Activated CD8-positive, alpha-beta memory T cell treated with anti-CD3 and anti-CD28 coated beads, Interleukin-2, amount 50 U/mL, for 24 hours (primary cell): ENCODE measurements at regions not wholly inside any gene's neighbourhood (a gene's known extent, or its start where the extent isn't known, plus 50 kb on each side); places are given as distances from the start of the nearest gene placed in this dataset.
"Not testable (repeated sequence)": the region's sequence is repeated elsewhere in the genome, so short reads cannot be mapped to it uniquely, and the experiment has no call there.

Source experiments
- DNase-seq: peaks from one replicate; pipeline ENCODE4 v3.0.0-alpha.2; 2020; ENCODE audit errors: extremely low read depth

DNA sequence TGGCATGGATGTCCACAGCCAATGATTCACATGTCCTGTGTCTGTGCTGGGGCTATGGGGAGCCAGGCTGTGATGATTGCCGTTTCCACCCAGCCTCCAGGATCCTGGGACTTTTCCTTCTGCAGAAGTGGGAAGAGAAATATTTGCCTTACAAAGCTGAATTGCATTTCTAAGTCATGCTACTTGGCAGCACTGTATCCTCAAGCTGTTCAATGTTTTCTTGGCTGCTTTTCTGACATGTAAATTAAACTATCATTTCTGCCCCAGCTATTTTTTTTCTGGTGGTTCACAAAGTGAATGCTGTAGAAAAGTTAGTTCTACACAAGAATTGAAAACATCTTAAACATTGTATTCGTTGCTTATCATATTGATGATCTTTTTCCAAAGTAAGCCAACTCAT, 51.9 kb upstream of the TCERG1L start:
- DNase-seq = no peak

GRCh38 chr10:131371571-131371970, 60.0 kb upstream of the TCERG1L start:
- no peak for DNase-seq

DNA sequence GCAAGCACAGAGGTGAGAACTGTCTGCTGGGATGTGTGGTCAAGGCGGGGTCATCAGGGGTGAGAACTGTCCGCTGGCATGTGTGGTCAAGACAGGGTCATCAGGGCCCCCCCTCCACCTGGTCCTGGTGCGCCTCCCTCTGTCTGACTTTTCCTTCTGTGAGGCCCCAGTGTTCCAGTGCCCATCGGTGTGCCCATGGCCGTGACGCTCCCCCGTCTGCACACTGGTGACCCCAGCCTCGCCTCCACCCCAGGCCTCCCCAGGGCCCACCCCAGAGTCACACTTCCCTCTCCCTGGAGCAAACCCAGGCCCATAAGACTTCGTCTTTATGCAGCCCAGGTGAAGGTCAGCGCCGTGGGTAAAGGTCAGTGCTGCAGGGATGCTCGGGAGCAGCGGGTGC, 70.1 kb upstream of the TCERG1L start:
- no peak for DNase-seq

- DNase-seq = not testable (repeated sequence)
Observed at GRCh38 chr10:131385161-131385872, 73.8 kb upstream of the TCERG1L start.

GRCh38 chr10:131387018-131387529, 75.6 kb upstream of the TCERG1L start:
- no peak for DNase-seq

GRCh38 chr10:131391936-131392335, 80.4 kb upstream of the TCERG1L start:
- no peak for DNase-seq

DNA sequence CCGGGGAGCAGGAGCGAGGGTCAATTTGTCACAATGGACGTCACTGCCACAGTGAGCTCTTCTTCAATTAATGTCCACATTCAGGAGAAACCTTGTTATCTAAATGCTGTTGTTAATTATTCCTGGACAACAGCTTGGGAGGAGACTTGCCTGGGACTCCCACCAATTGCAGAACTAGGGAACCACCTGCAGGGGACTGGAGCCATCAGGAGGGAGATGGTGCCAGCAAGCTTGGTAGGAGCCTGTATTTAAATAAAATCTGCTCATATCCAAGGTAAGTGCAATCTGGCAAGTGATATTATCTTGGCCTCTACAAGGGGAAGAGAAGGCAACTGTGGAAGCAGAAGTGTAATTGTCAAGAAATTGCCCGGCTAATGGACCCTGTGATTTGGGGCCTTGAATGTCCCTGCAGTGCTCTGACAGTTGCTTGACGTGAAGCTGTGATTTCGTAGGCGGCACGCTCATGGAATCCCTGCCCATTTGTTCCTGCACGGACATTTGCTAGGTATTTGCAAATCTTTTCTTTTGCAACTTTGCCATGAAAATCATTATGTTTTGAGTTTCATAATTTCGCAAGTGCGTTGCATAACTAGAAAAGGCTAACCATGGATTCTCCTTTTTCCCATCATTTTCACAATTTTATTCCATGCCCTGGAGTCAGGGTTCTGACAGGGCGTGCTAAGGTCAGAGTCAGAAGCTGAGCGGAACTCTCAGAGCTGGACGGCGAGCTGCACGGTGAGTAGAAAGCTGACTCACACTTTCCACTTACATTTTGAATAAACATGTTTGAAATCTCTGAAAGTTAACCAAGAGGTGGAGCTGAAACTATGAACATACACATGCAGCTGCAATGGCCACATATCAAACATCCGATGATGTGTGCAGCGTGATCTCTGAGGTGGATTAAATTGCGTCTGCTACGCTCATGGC, 84.9 kb upstream of the TCERG1L start:
- DNase-seq = no peak

GRCh38 chr10:131398166-131398565, 86.6 kb upstream of the TCERG1L start:
- DNase-seq = no peak

GRCh38 chr10:131399981-131400380, 88.5 kb upstream of the TCERG1L start:
- DNase-seq = no peak

DNA sequence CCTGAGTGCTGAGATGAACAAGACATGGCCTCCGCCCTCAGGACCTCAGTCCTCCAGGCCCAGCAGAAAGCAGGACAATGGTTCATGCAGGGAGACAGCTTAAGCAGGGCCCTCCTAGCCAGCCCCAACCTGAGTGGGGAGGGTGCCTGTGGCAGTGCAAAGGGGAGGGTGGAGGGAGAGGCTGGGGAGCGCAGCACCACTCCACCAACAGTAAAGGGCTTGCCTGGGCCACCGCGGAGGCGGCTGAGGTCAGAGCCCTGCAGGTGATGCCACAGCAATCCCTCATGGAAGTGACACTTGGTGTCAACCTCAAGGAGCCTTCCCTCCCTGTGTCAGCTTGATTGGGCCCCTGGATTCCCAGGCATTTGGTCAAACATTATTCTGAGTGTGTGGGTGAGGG, 89.0 kb upstream of the TCERG1L start:
- DNase-seq = no peak

- DNase-seq = no peak
Observed at GRCh38 chr10:131402771-131403650, 91.5 kb upstream of the TCERG1L start.

- DNase-seq = no peak
Observed at GRCh38 chr10:131403936-131404335, 92.4 kb upstream of the TCERG1L start.

DNA sequence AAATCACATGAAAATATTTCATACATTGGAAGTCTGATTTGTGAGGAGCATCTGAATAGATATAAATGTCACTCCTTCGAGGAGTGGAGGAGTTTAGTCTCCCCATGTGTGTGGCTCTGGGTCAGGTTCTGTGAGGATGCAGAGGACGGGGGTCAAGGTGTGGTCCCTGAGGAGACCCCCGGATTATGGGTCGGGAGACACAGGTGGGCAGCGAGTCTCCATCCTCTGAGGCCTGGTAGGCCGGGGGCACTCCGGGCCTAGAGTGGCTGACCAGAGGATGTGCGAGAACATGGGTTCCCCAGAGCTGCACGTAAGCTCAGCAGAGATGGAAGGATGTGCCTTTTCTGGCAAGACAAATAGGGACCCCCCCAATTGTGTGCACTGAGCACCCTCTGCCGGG, 93.4 kb upstream of the TCERG1L start:
- no peak for DNase-seq

DNA sequence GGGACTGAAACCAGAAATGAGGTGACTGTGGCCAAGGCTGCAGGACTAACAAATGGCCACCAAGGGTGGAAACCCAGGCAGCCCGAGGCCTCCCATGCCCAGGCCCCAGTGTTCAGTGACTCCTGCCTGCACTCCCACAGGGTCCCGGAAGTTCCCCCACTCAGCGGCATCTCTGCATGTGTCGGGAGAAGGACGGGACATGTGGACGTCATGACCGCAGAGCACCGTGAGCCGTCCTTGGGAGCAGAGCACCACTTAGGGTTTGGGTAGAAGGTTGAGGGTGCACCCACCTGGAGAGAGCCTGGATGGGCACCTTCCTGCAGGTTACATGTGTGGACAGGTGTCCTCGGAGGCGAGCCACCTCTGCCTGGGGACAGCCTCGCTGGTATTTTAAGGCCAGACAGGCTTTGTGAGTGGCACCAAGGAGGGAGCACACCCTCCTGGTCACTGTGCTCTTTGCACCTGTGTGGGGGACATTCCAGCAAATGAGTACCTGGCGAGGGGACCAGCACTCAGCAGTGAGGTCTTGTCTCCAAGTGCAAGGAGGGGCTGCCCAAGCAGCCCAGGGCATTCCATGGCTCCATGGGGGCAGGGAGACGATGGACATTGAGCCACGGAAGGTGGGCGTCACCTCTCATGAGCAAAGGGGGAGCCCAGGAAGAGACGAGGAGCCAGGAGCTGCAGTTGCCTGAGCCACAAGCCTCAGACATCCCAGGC, 95.3 kb upstream of the TCERG1L start:
- DNase-seq = no peak

DNA sequence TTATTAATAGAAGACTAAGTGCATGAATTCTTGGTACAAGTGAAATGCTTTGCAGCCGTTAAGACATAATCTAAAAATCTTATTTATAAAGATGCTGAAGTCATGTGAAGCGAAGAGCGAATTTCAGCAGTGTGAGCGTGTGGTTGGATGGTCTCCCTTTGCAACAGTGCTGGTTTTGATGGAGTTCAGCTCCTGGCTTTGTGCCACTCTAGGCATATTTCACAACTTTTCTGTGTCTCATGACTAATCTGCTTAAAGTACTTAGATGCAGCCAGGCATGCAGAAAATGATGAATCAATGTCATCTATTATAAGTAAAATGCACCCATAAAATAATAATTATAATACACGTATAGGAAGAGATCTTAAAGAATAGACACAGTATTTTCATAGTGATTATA, 107.2 kb upstream of the TCERG1L start:
- no peak for DNase-seq

- no peak for DNase-seq
Observed at GRCh38 chr10:131419797-131420196, 108.3 kb upstream of the TCERG1L start.

DNA sequence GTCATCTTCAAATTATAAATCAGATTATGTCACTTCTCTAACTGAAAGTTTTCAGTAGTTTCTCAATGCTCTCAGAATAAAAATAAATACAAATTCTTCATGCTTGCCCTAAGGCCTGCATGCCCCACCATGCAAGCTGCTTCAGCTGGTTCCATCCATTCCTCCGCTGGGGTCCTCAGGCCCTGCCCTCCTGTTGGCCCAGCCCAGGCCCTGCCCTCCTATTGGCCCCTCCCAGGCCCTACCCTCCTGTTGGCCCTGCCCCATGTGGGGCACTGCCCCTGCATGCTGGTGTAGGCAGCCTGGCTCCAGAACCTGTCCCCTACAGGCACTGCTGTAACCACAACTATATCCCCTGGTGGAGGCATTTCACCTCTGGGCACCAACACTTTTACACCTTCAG, 109.3 kb upstream of the TCERG1L start:
- no peak for DNase-seq

DNA sequence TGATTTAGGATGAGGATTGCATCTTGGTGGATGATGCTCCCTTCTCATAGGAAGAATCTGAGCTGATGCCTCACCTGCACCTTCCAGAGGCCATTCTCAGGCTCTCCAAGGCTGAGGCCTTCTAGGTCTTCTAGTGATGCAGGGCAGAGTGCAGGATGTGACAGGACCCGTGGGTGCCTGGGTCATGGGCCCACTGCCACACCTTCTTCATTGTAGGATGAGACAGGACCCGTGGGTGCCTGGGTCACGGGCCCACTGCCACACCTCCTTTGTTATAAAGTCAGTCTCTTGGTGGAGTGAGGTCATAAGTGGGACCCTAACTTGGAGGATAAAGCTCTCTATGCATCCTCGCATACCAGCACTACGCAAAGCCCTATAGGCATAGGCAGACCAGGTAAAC, 109.9 kb upstream of the TCERG1L start:
- DNase-seq = no peak

GRCh38 chr10:131422731-131423130, 111.2 kb upstream of the TCERG1L start:
- DNase-seq = no peak

DNA sequence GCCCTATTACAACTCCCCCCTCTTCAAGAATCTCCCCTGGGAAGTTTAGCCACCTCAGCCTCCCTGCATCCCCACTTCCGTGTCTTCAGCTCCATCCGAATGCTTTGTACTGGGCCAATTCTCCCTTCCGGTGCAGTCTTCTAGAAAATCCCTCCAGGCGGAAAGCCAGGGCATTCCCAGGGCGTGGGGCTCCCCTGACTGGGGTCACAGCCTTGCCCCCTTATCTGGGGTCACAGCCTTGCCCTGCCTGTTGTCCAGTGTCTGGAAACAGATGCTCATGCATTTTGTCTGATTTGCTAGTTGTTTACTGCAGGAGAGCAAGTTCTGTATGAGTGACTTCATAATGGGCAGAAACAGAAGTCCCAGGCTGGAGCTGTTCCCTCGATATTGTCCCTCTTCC, 112.5 kb upstream of the TCERG1L start:
- DNase-seq = no peak

GRCh38 chr10:131424836-131425491, 113.4 kb upstream of the TCERG1L start:
- DNase-seq = no peak
